OCI-LY7 (cell line): ENCODE measurements at regions not wholly inside any gene's neighbourhood (a gene's known extent, or its start where the extent isn't known, plus 50 kb on each side); places are given as distances from the start of the nearest gene placed in this dataset.

Experiments
- BruUV-seq: library from RNA; stranded (reverse); fragments of 400-500 nt; replicated peaks from 2 replicates; lab custom pipeline; 2021; lab: Mats Ljungman, UMichigan
- CTCF ChIA-PET: fragments of 300-600 bp; sonication (Branson Sonifier 250); formaldehyde crosslinking; loops from one replicate; lab custom pipeline; 2022; ENCODE audit warnings: antibody characterized with exemption; ENCODE audit not compliant: unreplicated experiment; lab: Charles Lee
- POLR2A ChIA-PET: fragments of 300-600 bp; sonication (Branson Sonifier 250); formaldehyde crosslinking; loops from one replicate; lab custom pipeline; 2022; ENCODE audit warnings: antibody characterized with exemption; lab: Charles Lee
- DNase-seq: peaks from one replicate; pipeline ENCODE4 v3.0.0-alpha.2; 2015; ENCODE audit warnings: low spot score
- H2AFZ ChIP-seq: fragments of 200-600 bp; sonication (generic), shearing (Covaris generic); 2 replicates; pipeline ENCODE4 v1.6.1; 2014; ENCODE audit warnings: mild to moderate bottlenecking, antibody characterized with exemption, low read length, moderate library complexity
- H3K27ac ChIP-seq: fragments of 200-600 bp; sonication (generic); 2 replicates; pipeline ENCODE4 v1.5.1; 2014; ENCODE audit warnings: mixed run types, low read depth, mild to moderate bottlenecking, moderate library complexity, low read length, inconsistent platforms; ENCODE audit not compliant: poor library complexity, severe bottlenecking
- H3K36me3 ChIP-seq: fragments of 200-600 bp; sonication (generic); 2 replicates; pipeline ENCODE4 v1.6.1; 2014; ENCODE audit warnings: mild to moderate bottlenecking, antibody characterized with exemption, low read length, moderate library complexity, mixed read lengths; ENCODE audit not compliant: insufficient read depth
- H3K4me1 ChIP-seq: fragments of 200-600 bp; sonication (generic); 2 replicates; pipeline ENCODE4 v1.5.1; 2014; ENCODE audit warnings: mild to moderate bottlenecking, low read length; ENCODE audit not compliant: insufficient read depth, poor library complexity, severe bottlenecking
- H3K4me2 ChIP-seq: fragments of 200-600 bp; sonication (generic); 2 replicates; pipeline ENCODE4 v1.6.1; 2014; ENCODE audit warnings: mild to moderate bottlenecking, low read length
- H3K4me3 ChIP-seq: fragments of 200-600 bp; sonication (generic); 2 replicates; pipeline ENCODE4 v1.5.1; 2014; ENCODE audit warnings: mild to moderate bottlenecking, low read depth, low read length; ENCODE audit not compliant: poor library complexity, severe bottlenecking
- H3K79me2 ChIP-seq: fragments of 200-600 bp; sonication (generic); 2 replicates; pipeline ENCODE4 v1.6.1; 2016; ENCODE audit warnings: low read depth, mild to moderate bottlenecking, low read length, moderate library complexity, mixed read lengths; ENCODE audit not compliant: insufficient read depth
- H3K9me2 ChIP-seq: fragments of 200-600 bp; sonication (generic); 2 replicates; pipeline ENCODE4 v1.6.1; 2016; ENCODE audit warnings: mild to moderate bottlenecking, low read length, mixed read lengths; ENCODE audit not compliant: insufficient read depth
- H3K9me3 ChIP-seq: fragments of 200-600 bp; sonication (generic); 2 replicates; pipeline ENCODE4 v1.6.1; 2014; ENCODE audit warnings: mild to moderate bottlenecking, mixed run types, low read length, mixed read lengths
- H4K20me1 ChIP-seq: fragments of 200-600 bp; sonication (generic); 2 replicates; pipeline ENCODE4 v1.6.1; 2014; ENCODE audit warnings: mild to moderate bottlenecking, antibody characterized with exemption, low read length, moderate library complexity, mixed read lengths; ENCODE audit not compliant: insufficient read depth
- CTCF ChIP-seq: fragments of 200-600 bp; sonication (generic); conservative IDR thresholded peaks from 2 replicates; pipeline ENCODE4 v1.5.1; 2014; ENCODE audit warnings: mild to moderate bottlenecking, antibody characterized with exemption, low read length, moderate library complexity, mixed read lengths
- EZH2phosphoT487 ChIP-seq: fragments of 200-600 bp; sonication (generic); IDR thresholded peaks from 2 replicates; pipeline ENCODE4 v1.6.1; 2018; ENCODE audit warnings: low read depth, borderline replicate concordance, mild to moderate bottlenecking, mixed run types, antibody characterized with exemption, low read length, moderate library complexity, mixed read lengths
- intact Hi-C: fragments of 100-400 bp; cut with micrococcal nuclease; formaldehyde crosslinking; loops from one replicate; pipeline ENCODE4 v1.10.0; 2022; ENCODE audit not compliant: unreplicated experiment

DNA sequence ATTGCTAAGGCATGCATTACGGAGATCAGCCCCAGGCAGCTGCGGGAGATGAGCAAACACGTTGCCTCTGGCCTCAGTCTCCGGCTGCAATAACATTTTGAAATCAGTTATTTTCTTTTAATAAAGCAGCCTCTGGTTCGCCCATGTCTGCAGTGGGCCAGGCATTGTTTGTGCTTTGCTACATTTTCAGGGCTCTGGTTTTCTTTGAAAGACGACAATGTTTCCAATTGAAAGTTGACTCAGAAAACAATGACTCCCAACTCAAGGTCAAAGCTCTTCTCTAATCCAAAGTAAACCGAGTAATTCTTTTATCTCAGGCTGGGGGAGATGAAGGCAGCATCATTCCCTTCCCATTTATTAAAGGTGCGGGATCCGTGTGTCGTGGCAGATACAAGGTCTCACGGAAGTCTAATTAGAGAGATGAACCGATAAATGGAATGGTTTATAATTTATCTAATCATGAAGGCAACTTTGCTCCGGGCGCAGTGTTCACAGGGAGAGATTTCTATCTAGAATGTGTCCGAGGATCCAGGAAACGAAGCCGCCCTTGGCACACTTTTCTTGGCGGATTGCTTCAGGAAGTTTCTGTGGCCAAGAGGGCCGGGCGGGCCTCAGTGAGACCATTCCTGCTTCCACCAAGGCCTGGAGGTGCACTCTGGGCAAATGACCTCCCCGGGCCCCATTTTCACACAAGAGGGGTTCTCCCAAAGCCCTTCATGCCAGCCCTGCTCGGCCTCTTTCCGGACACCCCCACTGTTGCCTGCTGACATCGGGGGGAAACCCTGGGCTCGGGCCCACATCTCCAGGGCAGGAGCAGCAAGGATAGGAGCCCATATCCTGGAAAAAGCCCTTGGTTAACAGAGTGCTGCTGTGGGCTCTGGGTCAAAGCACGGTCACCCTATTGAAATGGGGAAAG lies 811.4 kb downstream of the BRD1 start:
- Histone ChIP-seq H3K36me3 (no peaks in the 10 kb centered on the region), H4K20me1 (no peaks in the 10 kb centered on the region), H3K4me1 (no peaks in the 10 kb centered on the region), H2AFZ (no peak overlapping the region), H3K79me2 (no peaks in the 10 kb centered on the region), H3K9me3 (no peaks in the 10 kb centered on the region), H3K9me2 (no peaks in the 10 kb centered on the region), H3K4me2 (no peak overlapping the region), H3K27ac (no peak overlapping the region), H3K4me3 (no peak overlapping the region)
- BruUV-seq = no TSS peak
- POLR2A ChIA-PET = no interaction called here
- intact Hi-C loops = no loop called here
- CTCF ChIA-PET = no interaction called here
- no peak for DNase-seq
- TF ChIP-seq EZH2phosphoT487 (no peak), CTCF (no peak)

DNA sequence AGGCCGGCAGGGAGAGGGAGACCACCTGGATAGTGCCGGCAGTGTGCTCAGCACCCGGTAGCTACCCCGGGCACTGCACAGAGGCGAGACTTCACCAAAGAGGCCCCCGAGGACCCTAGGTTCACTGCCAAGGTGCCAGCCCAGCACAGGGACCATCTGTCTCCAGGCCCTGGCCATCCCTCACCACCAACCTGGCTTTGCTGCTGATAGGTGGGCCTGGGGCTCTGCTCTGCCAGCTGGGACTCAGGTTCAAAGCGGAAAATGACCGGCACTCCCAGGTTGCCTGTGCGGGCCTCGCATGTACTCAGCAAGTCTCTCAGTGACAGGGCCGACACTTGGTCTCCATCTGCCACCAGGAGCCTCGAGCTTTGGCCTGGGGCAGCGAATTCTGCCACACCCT lies 812.2 kb downstream of the BRD1 start:
- POLR2A ChIA-PET = no interaction called here
- Histone ChIP-seq H3K27ac (no peak overlapping the region), H3K79me2 (no peaks in the 10 kb centered on the region), H4K20me1 (no peaks in the 10 kb centered on the region), H3K9me2 (no peaks in the 10 kb centered on the region), H2AFZ (no peak overlapping the region), H3K9me3 (no peaks in the 10 kb centered on the region), H3K4me1 (no peaks in the 10 kb centered on the region), H3K4me3 (no peak overlapping the region), H3K4me2 (no peak overlapping the region), H3K36me3 (no peaks in the 10 kb centered on the region)
- no peak for TF ChIP-seq CTCF
- no peak for TF ChIP-seq EZH2phosphoT487
- BruUV-seq = no TSS peak
- intact Hi-C loops = no loop called here
- no peak for DNase-seq
- CTCF ChIA-PET = no interaction called here
